K562 (cell line): ENCODE measurements at regions not wholly inside any gene's neighbourhood (a gene's known extent, or its start where the extent isn't known, plus 50 kb on each side); places are given as distances from the start of the nearest gene placed in this dataset.
"Not testable (repeated sequence)": the region's sequence is repeated elsewhere in the genome, so short reads cannot be mapped to it uniquely, and the experiment has no call there.

Source experiments
- HBP1 ChIP-seq: fragments of 450-650 bp; formaldehyde crosslinking; IDR thresholded peaks from 2 replicates; pipeline ENCODE4 v1.4.0; 2022; ENCODE audit warnings: missing genetic modification characterization
- ILK ChIP-seq: fragments of 450-650 bp; IDR thresholded peaks from 2 replicates; pipeline ENCODE4 v1.6.1; 2016; ENCODE audit warnings: missing genetic modification characterization, low read depth, mild to moderate bottlenecking, missing compliant biosample characterization, moderate library complexity, borderline replicate concordance
- MECOM ChIP-seq: fragments of 250-450 bp; sonication (Bioruptor Pico); IDR thresholded peaks from 2 replicates; pipeline ENCODE4 v1.8.0; 2022; ENCODE audit warnings: inconsistent platforms
- TBP ChIP-seq: optimal IDR thresholded peaks from 2 replicates; pipeline ENCODE3; 2011; ENCODE audit warnings: low read depth, low read length, improper control_type of control experiment
- ZBTB33 ChIP-seq: sonication (generic); formaldehyde crosslinking; IDR thresholded peaks from 2 replicates; pipeline ENCODE4 v1.8.1; 2023; ENCODE audit warnings: mild to moderate bottlenecking, missing genetic modification reagents
- ZNF274 ChIP-seq: IDR thresholded peaks from 2 replicates; pipeline ENCODE4 v1.6.1; 2011; ENCODE audit warnings: low read depth, mild to moderate bottlenecking, low read length, moderate library complexity, borderline replicate concordance
- ZNF699 ChIP-seq: fragments of 250-450 bp; sonication (Bioruptor Pico); IDR thresholded peaks from 2 replicates; pipeline ENCODE4 v1.8.0; 2021; ENCODE audit warnings: mild to moderate bottlenecking, moderate library complexity; ENCODE audit not compliant: insufficient replicate concordance
- TF ChIP-seq, protein P1 (sequence below), 3 experiments: IDR thresholded peaks in 2 of 3; conservative IDR thresholded peaks in 1 of 3; 2 replicates each; pipeline ENCODE4 v1.5.1; 2011 to 2012; ENCODE audit warnings: low read length in 3 of 3, mild to moderate bottlenecking in 3 of 3, control low read depth in 2 of 3, improper control_type of control experiment in 1 of 3, inconsistent platforms in 1 of 3, low read depth in 1 of 3, mixed read lengths in 1 of 3, moderate library complexity in 1 of 3; ENCODE audit not compliant: insufficient read depth in 2 of 3

DNA sequence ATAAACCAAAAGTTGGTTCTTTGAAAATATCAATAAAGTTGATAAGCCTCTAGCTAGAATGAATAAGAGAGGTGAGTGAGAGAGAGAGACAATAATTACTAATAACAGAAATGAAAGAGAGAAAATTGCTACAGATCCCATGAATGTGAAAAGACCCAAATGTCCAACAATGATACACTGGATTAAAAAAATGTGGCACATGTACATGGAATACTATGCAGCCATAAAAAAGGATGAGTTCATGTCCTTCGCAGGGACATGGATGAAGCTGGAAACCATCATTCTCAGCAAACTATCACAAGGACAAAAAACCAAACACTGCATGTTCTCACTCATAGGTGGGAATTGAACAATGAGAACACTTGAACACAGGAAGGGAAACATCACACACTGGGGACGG, 75.7 kb upstream of the VSTM5 start:
- TF ChIP-seq MECOM (CRISPR knock-in tag); ZBTB33 (CRISPR knock-in tag); HBP1 (CRISPR knock-in tag); ZNF274; ZNF699; TBP; ILK: not testable (repeated sequence)
- TF ChIP-seq, protein P1, sequence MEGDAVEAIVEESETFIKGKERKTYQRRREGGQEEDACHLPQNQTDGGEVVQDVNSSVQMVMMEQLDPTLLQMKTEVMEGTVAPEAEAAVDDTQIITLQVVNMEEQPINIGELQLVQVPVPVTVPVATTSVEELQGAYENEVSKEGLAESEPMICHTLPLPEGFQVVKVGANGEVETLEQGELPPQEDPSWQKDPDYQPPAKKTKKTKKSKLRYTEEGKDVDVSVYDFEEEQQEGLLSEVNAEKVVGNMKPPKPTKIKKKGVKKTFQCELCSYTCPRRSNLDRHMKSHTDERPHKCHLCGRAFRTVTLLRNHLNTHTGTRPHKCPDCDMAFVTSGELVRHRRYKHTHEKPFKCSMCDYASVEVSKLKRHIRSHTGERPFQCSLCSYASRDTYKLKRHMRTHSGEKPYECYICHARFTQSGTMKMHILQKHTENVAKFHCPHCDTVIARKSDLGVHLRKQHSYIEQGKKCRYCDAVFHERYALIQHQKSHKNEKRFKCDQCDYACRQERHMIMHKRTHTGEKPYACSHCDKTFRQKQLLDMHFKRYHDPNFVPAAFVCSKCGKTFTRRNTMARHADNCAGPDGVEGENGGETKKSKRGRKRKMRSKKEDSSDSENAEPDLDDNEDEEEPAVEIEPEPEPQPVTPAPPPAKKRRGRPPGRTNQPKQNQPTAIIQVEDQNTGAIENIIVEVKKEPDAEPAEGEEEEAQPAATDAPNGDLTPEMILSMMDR (IDR thresholded peaks at IDR 0.05 in 2 of 3, conservative IDR thresholded peaks at IDR 0.05 in 1 of 3; ENCODE audit: insufficient read depth in 2 of 3, low read depth in 1 of 3, low read length in 3 of 3): not testable (repeated sequence)
